Bronchial epithelial cell (primary cell): ENCODE measurements at regions not wholly inside any gene's neighbourhood (a gene's known extent, or its start where the extent isn't known, plus 50 kb on each side); places are given as distances from the start of the nearest gene placed in this dataset.

Experiments used
- DNase-seq: peaks from one replicate; pipeline ENCODE4 v3.0.0-alpha.2; 2010; ENCODE audit warnings: low read depth
- FAIRE-seq: peaks from 2 replicates; lab custom pipeline; 2011; peaks lifted over from hg19 to GRCh38; lab: Jason Lieb, UNC
- H3K27me3 ChIP-seq: 2 replicates; pipeline ENCODE4 v1.5.1; 2011; ENCODE audit warnings: low read length; ENCODE audit not compliant: control insufficient read depth, insufficient read depth
- H3K36me3 ChIP-seq: 2 replicates; pipeline ENCODE4 v1.5.1; 2011; ENCODE audit warnings: low read length; ENCODE audit not compliant: control insufficient read depth, insufficient read depth
- H3K4me3 ChIP-seq: 2 replicates; pipeline ENCODE4 v1.5.1; 2011; ENCODE audit warnings: mild to moderate bottlenecking, low read depth, low read length, control low read depth
- TF ChIP-seq, protein P1 (sequence below): IDR thresholded peaks from 2 replicates; pipeline ENCODE4 v1.5.1; 2011; ENCODE audit warnings: mild to moderate bottlenecking, moderate library complexity, low read length, control low read depth, inconsistent platforms; ENCODE audit not compliant: insufficient read depth, severe bottlenecking

DNA sequence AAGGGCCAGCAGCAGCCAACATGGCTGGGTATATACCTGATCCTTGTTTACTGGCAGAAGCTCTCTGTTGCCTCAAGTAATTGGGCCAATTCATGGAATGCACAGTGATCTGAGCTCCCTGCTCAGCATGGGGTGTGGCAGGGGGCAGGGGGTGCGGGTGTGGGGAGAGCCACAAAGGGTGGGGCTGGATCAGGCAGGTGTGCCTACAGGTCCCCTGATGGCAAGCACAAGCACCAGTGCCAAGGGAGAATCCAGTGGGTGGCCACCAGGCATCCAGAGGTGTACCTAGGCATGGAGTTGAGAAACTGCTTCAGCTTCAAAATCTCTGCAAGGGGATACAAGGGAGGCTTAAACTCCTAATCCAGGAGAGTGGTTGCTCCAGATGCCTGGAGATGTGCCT, 235.8 kb upstream of the TLE4 start:
- Histone ChIP-seq H3K36me3 (no peaks in the 10 kb centered on the region), H3K27me3 (no peaks in the 10 kb centered on the region), H3K4me3 (no peak overlapping the region)
- no peak for FAIRE-seq
- DNase-seq, result no peak
- TF ChIP-seq, protein P1, sequence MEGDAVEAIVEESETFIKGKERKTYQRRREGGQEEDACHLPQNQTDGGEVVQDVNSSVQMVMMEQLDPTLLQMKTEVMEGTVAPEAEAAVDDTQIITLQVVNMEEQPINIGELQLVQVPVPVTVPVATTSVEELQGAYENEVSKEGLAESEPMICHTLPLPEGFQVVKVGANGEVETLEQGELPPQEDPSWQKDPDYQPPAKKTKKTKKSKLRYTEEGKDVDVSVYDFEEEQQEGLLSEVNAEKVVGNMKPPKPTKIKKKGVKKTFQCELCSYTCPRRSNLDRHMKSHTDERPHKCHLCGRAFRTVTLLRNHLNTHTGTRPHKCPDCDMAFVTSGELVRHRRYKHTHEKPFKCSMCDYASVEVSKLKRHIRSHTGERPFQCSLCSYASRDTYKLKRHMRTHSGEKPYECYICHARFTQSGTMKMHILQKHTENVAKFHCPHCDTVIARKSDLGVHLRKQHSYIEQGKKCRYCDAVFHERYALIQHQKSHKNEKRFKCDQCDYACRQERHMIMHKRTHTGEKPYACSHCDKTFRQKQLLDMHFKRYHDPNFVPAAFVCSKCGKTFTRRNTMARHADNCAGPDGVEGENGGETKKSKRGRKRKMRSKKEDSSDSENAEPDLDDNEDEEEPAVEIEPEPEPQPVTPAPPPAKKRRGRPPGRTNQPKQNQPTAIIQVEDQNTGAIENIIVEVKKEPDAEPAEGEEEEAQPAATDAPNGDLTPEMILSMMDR, result no peak

DNA sequence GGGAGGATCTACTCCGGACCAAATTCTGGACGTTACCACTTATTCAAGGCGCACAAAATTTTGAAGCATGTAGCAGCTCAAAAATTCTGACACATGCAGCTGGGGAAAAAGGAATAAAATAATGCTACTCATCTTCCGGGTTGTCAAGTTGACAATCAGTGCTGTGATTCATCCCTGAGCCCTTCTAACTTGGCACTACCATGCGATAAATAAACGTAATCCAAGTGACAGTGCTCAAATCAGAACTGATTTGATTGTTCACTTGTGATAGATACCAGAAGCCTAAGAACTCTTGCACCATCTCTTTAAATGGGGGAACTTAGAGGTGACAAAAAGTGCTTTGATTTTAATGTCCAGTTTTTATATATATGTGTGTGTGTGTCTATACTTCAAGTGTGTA, 230.2 kb upstream of the TLE4 start:
- no peaks in the 10 kb centered on the region for H3K27me3 ChIP-seq
- TF ChIP-seq, protein P1, result no peak
- no peak overlapping the region for H3K4me3 ChIP-seq
- no peak for DNase-seq
- no peaks in the 10 kb centered on the region for H3K36me3 ChIP-seq
- FAIRE-seq, result no peak

DNA sequence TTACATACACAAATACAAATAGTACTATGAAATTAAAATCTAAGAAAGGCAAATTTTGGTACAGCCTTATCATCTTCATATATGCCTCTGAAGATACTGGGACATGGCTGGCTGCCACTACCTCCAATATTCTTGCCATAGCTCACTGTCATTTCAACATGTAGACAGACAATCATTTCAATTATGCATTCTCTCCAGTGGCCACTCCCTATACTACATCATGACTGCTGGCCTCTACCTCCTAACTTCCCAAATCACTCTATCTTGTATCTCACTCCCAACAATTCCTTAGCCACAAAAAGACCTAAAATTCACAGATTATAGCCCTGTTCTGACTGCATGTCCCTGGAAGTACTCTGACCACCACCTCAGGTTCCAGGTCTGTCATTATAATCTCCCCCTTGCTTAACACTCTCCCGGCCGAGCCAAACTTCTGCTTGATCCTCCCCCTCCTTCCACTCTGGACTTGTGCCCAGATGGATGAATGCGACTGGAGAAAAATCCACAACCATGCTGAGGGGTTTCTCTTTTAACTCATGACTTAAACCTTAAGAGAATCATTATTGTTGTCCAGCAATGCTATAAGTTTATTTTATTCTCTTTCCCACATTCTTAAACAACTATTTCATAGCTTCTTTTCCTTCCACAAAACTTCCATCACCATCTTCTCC, 225.3 kb upstream of the TLE4 start:
- TF ChIP-seq, protein P1, result no peak
- DNase-seq (no peak), FAIRE-seq (no peak)
- Histone ChIP-seq H3K36me3 (no peaks in the 10 kb centered on the region), H3K27me3 (no peaks in the 10 kb centered on the region), H3K4me3 (no peak overlapping the region)

DNA sequence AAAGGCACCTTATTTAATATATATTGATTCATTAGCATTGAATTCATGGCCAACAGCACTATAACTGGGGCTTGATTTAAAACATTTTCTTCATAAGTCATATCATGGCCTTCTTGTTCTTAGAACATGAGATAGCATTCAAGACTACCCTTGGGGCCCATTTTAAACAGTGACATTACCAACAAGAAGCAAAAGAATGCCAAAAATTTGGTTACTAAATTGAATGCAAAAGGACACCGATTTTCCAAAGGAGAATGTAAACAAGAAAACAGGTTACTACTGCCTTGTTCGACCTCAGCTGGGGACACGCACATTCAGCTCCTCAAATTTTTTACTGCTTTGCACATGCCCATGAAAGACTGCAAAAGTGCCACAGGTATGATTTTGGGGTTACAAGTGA, 219.4 kb upstream of the TLE4 start:
- no peaks in the 10 kb centered on the region for H3K36me3 ChIP-seq
- TF ChIP-seq, protein P1, result no peak
- H3K27me3 ChIP-seq, result no peaks in the 10 kb centered on the region
- DNase-seq (no peak), FAIRE-seq (no peak)
- H3K4me3 ChIP-seq, result no peak overlapping the region

DNA sequence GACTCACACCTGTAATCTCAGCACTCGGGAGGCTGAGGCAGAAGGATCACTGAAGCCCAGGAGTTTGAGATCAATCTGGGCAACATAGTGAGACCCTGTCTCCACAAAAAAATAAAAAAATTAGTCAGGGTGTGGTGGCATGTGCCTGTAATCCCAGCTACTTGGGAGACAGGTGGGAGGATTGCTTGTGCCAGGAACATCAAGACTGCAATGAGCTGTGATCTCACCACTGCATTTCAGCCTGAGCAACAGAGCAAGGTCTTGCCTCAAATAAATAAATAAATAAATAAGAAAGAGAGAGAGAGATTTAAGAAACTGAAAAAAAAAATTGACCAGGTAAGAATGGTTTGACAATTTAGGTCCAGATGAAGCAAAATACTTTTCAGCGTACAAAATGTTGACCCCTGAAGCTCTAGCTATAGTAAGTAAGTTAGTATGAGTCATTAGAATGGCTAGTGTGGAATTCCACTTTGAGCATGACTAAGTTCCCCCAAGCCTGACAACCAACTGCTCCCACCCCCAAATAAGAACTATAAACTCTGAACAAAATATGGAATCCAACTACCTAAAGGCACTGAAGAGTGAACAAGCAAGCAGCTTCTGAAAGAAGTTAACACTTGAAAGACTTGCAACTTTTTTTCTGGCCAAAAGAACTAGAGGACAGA, 217.8 kb upstream of the TLE4 start:
- no peak overlapping the region for H3K4me3 ChIP-seq
- TF ChIP-seq, protein P1, result no peak
- FAIRE-seq (no peak), DNase-seq (peak; percentile 16)
- H3K36me3 ChIP-seq, result no peaks in the 10 kb centered on the region
- no peaks in the 10 kb centered on the region for H3K27me3 ChIP-seq
